ENCODE measurements at regions not wholly inside any gene's neighbourhood (a gene's known extent, or its start where the extent isn't known, plus 50 kb on each side); places are given as distances from the start of the nearest gene placed in this dataset.

DNA sequence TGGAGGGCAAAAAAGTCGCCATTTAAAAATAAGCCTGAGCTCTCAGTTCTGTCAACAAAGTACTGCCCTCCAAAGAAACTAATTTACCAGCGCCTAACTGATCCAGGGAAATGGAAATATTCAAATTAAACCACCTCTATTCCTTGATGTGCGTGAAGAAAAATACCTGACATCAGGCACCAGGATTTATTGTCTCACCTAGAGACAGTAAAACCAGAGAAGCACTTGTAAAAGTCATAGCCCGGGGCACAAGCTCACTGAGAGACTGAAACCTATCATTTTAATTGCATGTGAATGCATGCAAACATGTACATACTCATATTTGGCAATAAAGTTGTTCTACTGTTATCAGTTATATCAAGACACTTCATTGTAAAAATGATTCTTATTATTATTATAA is 147.3 kb upstream of the VSTM2A start:
- no peaks in the 10 kb centered on the region for H4K20me1 ChIP-seq (ENCODE audit: insufficient read depth, low read length)
- no TSS peak for BruUV-seq (replicated peaks)
- H3K9me1 ChIP-seq (ENCODE audit: insufficient read depth, low read length) = no peaks in the 10 kb centered on the region
- no peak overlapping the region for H2AK5ac ChIP-seq (ENCODE audit: low read depth, low read length)
- H3K14ac ChIP-seq (replicated peaks; ENCODE audit: low read depth, low read length) = no peak overlapping the region
- no peak overlapping the region for H3K56ac ChIP-seq (ENCODE audit: extremely low read depth, insufficient read depth, low read length)
- H3K18ac ChIP-seq (ENCODE audit: low read depth, low read length) = no peak overlapping the region
- H4K8ac ChIP-seq (ENCODE audit: low read depth in 2 of 2, low read length in 2 of 2) = no peak overlapping the region
- H2BK20ac ChIP-seq (ENCODE audit: low read depth, low read length) = no peak overlapping the region
- dilution Hi-C loops (cut with HindIII; ENCODE audit: low sequenced_read_pairs, unreplicated experiment) (no loop called here), in situ Hi-C loops (cut with MboI; ENCODE audit: low sequenced_read_pairs) (no loop called here), intact Hi-C loops (cut with micrococcal nuclease) (no loop called here)
- no peak overlapping the region for H2BK120ac ChIP-seq (ENCODE audit: low read depth, low read length)
- H2AFZ ChIP-seq (replicated peaks; ENCODE audit: low read length, poor library complexity) = no peak overlapping the region
- no peak overlapping the region for H3K4ac ChIP-seq (ENCODE audit: low read depth, low read length)
- H2BK15ac ChIP-seq (ENCODE audit: low read depth, low read length) = no peak overlapping the region
- no peak overlapping the region for H3K9ac ChIP-seq (ENCODE audit: low read depth, low read length)
- no peak overlapping the region for H3K4me3 ChIP-seq (ENCODE audit: insufficient read depth, low read depth, low read length)
- no peak overlapping the region for H2BK5ac ChIP-seq (ENCODE audit: low read depth, low read length, poor library complexity, severe bottlenecking)
- H3K79me1 ChIP-seq (ENCODE audit: low read depth in 1 of 2, low read length in 2 of 2) = no peaks in the 10 kb centered on the region
- H4K5ac ChIP-seq (ENCODE audit: low read depth, low read length) = no peak overlapping the region
- no peaks in the 10 kb centered on the region for H3K36me3 ChIP-seq (ENCODE audit: control insufficient read depth, insufficient read depth, low read length)
- H3K4me2 ChIP-seq (ENCODE audit: low read depth, low read length) = no peak overlapping the region
- H3K23ac ChIP-seq (ENCODE audit: low read depth, low read length) = no peak overlapping the region
- no peaks in the 10 kb centered on the region for H3K27me3 ChIP-seq (ENCODE audit: control insufficient read depth, insufficient read depth, low read length)
- 0 out of 2 replicates have a peak, but pooled peaks cover 2% of the 10 kb centered on the region for H3K9me3 ChIP-seq (ENCODE audit: control insufficient read depth, insufficient read depth, low read length)
- no peaks in the 10 kb centered on the region for H3K4me1 ChIP-seq (ENCODE audit: control insufficient read depth, insufficient read depth, low read length)
- no peak overlapping the region for H3K27ac ChIP-seq (ENCODE audit: insufficient read depth, low read length)
- DNase-seq (no peak), ATAC-seq (ENCODE audit: low read depth) (no peak)
- CTCF ChIA-PET = no interaction called here
- no peak overlapping the region for H4K91ac ChIP-seq (ENCODE audit: insufficient read depth, low read depth, low read length)
- no CpG with 5 or more reads among the region's 4 CpGs for WGBS, 2 experiments (ENCODE audit: extremely low coverage in 2 of 2, insufficient read length in 1 of 2)
- TF ChIP-seq MAZ (IDR thresholded peaks at IDR 0.05; ENCODE audit: borderline replicate concordance, low read depth, low read length) (no peak), SMC3 (IDR thresholded peaks at IDR 0.05; ENCODE audit: low read depth, low read length) (no peak)
- POLR2A ChIA-PET (ENCODE audit: unreplicated experiment) = no interaction called here
- no peak overlapping the region for H2AK9ac ChIP-seq (replicated peaks; ENCODE audit: low read depth, low read length, poor library complexity)
